Iris pigment epithelial cell (primary cell): ENCODE measurements at regions not wholly inside any gene's neighbourhood (a gene's known extent, or its start where the extent isn't known, plus 50 kb on each side); places are given as distances from the start of the nearest gene placed in this dataset.
"Not testable (repeated sequence)": the region's sequence is repeated elsewhere in the genome, so short reads cannot be mapped to it uniquely, and the experiment has no call there.

ENCODE experiments used
- DNase-seq: peaks from one replicate; pipeline ENCODE4 v3.0.0-alpha.2; 2011; ENCODE audit warnings: low read depth

DNA sequence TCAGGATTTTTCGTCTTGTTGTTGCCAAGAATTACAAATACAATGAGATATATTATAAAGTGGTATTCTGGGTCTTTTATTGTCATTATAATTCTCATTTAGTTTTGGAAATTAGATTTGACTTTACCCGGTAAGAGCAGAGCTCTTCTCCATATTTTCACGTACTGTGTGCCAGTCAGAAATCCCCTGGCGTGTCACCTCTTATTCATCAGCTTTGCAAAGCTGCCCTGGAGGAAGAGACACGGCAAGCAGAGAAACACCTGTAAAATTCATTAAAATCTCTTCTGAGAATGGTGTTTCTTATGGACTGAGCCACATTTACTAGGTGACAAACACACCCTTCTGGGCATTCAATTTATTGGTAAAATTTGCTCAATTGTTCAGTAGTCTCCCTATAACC, 440.4 kb downstream of the HINT1 start:
- no peak for DNase-seq

DNA sequence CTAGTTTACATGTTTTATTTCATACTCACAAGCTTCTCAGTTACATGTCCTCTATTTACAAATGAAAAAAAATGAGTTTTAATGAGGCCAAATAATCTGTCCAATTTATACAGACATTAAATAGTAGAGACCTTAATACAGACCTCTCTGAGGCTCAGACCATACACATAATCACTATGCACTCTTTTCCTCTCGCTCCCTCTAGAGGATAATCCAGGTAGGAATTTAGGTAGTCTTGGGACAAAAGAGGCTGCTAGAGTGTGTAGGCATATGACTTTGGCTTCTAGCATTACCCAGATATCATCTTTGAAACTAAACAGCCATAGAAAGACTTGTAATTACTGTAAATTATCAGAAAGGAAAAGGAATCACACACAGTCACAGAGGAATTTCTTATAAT, 444.7 kb downstream of the HINT1 start:
- DNase-seq, result peak; percentile 49

DNA sequence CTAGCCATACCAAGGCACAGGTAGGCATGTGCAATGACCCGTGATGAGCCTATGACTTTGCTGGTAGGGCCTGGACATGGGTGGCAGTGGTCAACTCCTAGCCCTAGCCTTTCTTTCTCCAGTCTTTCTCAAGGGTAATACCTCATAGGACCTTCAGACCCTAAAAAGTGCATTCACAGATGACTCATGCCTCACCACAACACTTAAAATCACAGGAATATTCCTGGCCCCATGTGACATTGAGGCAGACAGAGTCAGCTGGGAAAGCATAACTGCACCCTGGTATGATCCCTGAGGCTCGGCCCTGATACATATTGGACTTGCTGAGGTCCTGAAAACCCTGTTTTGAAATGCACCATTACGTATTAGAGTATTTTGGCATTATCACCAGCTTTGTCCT, 449.5 kb downstream of the HINT1 start:
- DNase-seq, result peak; percentile 38

DNA sequence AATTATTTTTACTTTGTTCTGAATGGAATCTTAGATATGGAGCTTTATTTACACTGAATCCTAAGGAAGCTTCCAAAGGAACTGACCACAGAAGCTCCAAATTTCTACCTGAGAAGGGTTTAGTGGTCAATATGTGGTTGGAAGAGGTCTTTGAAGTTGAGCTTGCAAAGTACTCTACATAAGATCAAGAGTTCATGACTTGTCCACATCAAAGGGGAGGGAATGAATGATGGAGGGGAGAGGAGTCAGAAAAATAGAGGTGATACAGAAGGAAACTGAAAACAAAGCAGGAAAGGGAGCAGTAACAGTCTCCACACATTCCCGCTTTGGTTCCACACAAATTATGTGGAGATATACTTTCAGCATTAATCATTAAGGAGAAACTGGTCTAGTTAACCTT, 450.9 kb downstream of the HINT1 start:
- no peak for DNase-seq

DNA sequence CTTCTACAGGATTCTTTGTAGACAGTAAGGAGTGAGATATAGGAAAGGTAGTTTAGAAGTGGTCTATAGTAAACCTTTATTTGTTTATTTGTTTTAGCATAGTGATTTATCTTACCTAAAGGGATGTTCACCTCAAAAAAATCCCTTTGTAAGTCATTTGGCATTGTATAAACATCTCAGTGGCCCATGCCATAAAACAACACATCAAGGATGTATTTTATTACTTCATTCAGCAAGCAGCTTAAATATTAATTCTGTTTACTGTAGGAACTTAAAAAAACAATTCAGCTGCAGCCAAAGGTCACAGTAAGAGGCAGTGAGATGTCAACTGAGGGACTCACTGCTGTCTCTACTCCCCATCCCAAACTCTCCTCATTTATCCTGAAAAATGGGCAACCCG, 452.7 kb downstream of the HINT1 start:
- no peak for DNase-seq

DNA sequence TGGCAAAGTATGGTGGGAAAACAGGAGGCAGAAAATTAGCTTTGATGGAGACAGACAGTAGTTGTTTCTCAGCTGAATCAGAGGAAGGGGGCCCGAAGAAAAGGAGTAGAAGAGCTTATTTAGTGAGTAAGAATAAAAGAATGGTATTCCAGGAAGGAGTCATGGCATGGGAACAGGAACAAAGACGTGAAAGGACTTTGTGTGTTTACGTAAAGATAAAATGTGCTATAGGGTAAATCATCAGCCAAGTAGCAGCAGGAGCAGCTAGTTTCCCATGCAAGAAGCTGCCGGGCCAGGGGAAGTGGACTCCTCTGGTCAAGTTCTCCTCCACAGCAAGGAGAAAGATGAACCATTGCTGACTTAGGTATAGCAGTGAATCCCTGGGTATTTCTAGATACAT, 454.5 kb downstream of the HINT1 start:
- peak; percentile 54 for DNase-seq

DNA sequence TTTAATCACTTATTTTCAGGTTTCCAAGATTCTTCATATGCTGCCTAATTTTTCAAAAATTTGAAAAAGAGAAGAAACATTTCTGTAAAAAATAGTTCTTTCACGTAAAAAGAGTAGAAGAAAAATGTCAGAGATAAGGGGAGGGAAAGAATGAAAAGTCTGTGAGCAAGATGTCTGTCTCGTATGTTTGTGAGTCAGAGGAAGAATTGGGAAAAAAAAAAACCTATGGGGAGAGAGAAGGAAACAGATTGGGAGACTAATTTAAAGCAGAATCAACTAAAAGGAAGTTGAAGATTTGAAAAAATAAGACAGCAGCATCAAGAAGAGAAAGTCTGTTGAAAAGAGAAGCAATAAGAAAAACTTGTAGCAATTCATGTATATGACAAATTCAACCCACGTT, 456.3 kb downstream of the HINT1 start:
- peak; percentile 1 for DNase-seq

DNA sequence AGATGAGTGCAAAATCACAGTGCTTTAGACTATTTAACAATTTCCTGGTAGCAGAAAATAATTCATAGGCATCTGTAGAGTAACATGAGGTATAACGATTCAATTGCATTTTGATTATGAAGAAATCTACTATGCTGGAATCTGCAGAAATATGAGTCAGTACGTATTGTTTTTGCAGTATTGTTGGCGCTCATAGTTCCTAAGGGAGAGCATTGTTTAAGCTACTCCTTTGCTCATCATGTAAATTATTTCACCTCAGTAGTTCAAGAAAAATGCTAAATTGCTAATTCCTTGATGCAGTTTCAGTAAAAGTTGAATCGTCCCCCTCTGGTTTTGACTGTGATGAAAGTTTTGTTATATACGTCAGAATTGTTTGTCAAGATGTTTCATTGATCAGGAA, 458.4 kb downstream of the HINT1 start:
- DNase-seq, result no peak

DNA sequence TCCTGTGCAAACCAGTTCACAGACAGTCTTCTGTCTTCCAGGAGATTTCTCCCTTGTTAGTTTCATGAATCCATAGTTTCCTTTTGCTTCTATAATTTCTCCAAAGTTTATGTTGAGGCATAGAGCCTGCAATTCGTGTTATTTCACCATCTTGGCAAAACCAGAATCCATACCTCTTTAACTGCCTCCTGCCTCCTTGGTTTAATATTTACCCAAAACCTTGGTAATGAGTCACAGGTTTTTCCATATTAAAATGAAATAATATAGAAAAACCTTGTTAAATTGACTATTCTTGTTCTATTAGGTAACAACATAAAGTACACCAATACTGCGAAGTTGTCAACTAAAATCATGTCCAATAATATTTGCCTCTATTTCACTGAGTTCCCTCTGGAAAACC, 459.7 kb downstream of the HINT1 start:
- DNase-seq, result no peak

DNA sequence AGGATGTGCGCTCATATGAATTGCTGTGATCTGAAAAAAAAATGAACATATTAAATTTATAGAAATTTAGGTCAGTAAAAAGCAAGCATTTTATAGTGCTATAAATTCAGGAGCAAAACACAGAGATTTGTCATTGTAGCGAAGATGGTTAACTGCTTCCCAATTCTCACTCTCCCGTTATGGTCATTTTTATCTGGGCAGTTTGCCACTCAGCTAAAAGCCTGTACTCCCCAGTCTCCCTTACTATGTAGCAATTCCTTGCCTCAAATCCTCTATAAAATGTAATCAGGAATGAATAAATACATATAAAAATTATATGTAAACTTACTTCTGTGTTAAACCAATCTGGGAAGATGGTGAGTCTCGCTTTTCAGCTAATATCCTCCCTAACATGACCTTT, 471.5 kb downstream of the HINT1 start:
- no peak for DNase-seq

DNA sequence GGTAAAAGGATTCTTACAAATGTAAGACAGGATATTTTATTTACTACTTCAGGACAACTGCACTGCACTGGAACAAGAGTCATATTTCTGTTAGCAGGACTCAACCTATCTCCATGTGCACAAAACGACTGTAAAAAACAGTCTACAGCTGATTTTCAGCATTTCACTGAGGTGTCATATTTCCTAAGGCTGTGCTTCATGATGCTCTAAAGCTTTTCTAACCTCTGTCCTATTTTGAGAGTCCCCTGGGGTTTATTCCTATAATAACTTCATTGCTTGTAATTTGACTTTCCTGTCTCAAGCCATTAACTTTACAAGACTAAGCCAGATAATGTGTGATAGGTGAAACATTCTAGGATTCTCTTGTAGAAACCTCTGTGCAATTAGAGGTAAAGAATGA, 472.3 kb downstream of the HINT1 start:
- peak; percentile 6 for DNase-seq

DNA sequence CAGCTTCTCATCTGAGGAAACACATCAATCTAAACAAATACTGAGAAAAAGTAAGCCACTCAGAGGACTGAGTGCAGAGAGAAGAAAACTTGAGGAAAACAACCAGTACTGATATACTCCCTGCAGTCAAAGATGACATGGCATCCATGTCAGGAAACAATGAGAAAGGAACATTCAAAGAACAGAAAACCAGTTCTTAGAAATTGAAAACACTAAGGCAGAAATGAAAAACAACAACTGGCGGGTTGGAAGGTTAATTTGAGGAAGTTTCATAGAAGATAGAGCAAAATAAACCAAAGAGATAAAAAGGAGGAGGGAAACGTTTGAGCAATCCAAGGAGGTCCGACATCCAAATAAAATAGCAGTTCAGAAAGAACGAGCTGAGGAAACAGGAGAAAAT, 475.2 kb downstream of the HINT1 start:
- no peak for DNase-seq

DNA sequence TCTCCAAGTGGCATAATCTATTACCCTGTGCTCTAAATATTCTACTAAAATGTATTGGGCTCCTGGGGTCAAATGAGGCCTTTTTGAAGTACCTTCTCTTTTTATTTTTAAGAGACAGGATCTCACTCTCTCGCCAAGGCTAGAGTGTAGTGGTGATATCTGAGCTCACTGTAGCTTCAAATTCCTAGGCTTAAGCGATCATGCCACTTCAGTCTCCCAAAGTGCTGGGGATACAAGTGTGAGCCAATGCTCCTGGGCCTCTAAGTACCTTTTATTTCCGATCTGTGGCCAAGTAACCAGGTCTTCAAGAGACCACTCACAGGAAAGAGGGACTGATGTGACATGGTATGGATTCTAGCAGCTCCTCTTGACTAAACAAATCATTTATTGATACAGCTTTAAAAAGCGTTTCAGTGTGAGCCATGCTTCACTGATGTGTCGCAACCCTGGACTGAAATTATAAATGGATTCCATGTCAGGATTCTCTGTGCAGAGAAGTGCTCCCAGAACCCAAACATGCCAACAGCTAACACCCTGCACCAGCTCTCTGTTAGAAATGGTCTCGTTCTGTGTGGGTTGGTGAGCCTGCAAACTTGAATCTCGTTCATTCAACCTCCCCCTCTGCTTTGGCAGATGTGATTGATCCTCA, 477.8 kb downstream of the HINT1 start:
- no peak for DNase-seq

DNA sequence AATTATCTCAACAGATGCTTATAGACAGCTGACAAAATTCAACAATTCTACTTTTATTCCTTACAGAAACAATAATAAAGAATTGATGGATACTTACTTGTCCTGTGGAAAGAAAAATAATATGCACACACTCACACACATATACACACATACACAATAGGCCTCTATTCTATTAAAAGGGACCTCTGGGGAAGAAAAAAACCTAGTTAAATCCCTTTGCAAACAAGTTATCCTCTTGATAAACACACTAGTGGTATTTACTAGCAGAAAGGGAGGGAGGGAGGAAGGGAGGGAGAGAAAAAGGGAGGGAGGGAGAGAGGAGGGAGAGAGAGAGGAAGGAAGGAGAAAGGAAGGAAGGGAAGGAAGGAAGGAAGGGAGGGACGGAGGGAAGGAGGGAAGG, 486.4 kb downstream of the HINT1 start:
- DNase-seq, result no peak

DNA sequence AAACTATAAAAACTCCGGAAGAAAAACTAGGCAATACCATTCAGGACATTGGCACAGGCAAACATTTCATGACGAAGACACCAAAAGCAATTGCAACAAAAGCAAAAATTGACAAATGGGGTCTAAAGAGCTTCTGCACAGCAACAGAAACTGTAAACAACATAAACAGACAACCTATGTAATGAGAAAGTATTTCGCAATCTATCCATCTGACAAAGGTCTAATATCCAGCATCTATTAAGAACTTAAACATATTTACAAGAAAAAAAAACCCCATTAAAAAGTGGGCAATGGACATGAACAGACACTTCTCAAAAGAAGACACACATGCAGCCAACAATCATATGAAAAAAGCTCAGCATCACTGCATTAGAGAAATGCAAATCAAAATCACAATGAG, 498.6 kb downstream of the HINT1 start:
- no peak for DNase-seq

DNA sequence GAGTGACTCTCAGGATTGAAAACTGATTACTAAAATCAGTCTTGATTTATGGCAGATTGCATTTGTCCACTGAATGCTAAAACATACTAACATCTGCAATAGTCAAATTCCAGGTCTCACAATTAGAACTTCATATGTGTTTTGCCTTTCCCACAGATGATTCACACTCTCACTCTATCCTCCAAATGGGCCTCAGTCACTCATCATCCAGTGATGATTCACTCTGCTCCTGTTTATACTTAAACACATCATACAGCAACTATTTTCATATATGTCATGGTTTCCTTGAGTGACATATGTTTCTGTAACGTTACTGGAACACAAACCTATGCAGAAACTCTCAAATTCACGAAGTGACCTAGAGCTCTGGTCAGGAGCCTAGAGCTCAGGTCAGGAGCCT, 512.9 kb downstream of the HINT1 start:
- peak; percentile 79 for DNase-seq

DNA sequence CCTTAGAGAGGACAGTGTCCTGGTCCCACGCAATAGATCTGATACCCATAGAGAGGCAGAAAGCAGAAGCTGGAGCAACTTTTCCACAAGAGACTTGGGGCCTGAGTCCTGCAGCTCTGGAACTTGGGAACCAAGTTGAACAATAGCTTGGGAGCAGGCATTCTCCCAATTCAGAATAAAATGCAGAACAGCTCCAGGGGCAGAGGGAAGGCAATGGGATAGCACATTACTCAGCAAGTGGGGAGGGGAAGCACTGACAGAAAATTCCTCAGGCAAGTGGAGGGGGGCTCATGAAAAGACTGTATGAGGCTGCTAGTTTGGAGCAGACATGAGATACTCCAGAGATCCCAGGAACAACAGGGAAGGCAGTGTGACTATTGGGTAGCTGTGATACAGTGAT, 513.6 kb downstream of the HINT1 start:
- DNase-seq, result no peak

DNA sequence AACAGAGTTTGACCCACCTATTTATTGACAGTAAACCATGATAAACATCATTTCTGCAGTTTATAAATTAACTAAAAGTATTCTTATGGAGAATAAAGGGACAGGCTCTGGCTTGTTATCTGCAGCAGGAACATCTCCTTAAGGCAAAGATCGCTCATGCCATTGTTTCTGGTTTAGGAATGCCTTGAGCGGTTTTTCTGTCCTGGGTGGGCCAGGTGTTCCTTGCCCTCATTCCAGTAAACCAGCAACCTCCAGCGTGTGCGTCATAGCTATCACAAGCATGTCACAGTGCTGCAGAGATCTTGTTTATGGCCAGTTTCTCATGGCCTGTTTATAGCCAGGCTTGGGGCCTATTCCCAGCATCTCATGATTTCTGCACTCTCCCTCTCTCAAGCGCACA, 521.7 kb downstream of the HINT1 start:
- DNase-seq, result no peak

DNA sequence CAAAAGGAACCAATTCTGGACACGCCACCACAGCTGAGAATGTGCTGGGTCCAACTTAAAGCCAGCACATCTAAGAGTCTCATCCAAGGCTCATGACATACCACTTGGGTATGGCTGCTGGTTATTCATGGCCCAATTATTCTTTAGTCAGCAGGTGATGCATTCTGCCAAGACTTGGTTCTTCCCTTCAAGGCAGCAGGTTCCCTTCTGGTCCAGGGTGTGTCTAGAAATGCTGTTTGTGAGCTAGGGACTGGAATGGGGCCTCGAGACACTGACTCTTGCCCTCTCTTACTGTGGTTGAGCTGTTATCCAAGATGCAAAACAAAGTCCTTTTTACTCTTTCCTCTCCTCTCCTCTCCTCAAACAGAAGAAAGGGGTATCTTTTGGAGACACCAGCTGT, 522.6 kb downstream of the HINT1 start:
- DNase-seq, result no peak

DNA sequence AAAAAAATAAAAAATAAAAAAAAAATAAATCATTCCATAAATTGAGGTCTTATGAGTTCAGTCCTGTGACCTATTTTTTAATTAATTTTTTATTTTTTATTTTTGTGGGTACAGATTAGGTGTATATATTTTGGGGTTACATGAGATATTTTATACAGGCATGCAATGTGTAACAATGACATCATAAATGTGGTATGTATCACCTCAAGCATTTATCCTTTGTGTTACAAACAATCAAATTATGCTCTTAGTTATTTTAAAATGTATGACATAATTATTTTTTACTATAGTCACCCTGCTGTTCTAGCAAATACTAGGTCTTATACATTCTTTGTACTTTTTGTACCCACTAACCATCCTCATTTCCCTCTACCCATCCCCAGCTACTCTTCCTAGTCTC, 537.9 kb downstream of the HINT1 start:
- no peak for DNase-seq

DNA sequence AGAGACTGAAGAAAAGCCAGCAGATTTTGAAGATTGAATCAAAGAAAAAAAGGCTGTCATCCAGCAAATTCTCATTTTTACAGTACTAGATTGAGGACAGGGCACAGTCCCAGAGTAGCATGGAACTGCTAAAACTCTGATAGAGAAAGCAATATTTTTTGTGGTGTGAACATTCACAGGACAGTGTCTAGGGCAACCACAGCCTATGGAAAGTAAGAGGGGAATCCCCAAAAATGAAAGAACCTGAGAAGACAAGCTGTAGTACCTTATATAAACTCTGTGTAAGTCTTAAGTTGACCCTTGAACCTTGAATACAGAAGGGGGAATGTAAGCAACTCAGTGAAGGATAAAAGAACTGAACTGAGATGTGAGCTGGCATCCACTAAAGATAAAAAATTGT, 540.3 kb downstream of the HINT1 start:
- DNase-seq, result no peak

DNA sequence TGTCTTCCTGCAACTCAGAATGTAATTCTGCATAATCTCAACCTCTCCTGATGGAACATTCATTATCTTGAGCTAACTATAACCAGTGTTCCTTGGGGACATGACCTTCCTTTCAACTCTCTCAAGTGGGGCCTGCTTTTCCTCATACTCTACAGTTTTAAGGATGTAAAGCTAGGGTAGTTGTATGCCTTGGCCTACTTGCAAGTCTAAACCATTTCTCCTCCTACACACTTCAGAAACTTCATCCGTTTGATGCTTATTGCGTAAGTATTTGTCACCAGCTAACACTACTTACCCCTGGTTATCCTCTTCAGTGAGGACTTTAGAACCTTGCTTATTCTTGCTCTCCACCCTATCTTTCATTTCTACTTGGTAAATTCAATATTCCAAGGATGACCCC, 548.9 kb downstream of the HINT1 start:
- peak; percentile 3 for DNase-seq

DNA sequence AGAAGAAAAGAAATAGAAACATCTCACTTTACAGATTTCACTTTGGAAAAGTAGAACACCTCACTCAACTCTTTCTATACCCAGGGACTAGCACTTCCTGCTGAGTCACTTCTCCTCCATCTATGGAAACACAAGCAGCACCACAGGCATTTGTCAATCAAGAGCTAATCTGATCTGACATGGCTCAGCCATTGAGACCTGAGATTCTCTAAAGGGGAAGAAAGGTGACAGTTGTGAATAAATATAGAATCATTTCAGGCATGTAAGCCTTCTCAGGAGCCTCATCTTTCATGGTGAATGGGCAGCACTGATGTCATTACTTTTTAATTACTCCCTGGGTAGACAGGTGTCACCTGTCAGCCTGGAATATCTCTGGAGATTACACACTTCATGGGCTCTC, 559.8 kb downstream of the HINT1 start:
- peak; percentile 8 for DNase-seq

DNA sequence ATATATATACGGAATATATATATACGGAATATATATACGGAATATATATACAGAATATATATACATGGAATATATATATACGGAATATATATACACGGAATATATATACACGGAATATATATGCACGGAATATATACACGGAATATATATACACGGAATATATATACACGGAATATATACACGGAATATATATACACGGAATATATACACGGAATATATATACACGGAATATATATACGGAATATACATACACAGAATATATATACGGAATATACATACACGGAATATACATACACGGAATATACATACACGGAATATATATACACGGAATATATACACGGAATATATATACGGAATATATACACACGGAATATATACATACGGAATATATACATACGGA, 568.4 kb downstream of the HINT1 start:
- DNase-seq, result not testable (repeated sequence)

DNA sequence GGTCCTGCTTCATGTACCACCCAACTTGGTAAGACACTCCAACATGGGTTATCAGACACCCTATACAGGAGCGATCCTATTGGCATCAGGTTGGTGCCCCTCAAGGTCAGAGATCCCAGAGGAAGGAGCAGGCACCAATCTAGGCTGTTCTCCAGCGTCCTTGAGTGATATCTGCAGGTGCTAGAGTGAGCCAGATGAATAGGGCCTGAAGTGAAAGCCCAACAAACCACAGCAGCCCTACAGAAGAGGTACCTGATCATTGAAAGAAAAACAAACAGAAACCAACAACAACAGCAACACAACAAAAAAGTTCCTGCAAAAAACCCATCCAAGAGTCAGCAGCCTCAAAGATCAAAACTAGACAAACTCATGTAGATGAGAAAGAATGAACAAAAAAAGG, 584.8 kb downstream of the HINT1 start:
- DNase-seq, result no peak
